GM21447 (cell line): ENCODE measurements at regions not wholly inside any gene's neighbourhood (a gene's known extent, or its start where the extent isn't known, plus 50 kb on each side); places are given as distances from the start of the nearest gene placed in this dataset.
"Not testable (repeated sequence)": the region's sequence is repeated elsewhere in the genome, so short reads cannot be mapped to it uniquely, and the experiment has no call there.

Experiments
- ATAC-seq: cut with Tn5 transposase; IDR thresholded peaks from one replicate; pipeline ENCODE4 v1.9.1; 2021; ENCODE audit not compliant: unreplicated experiment

GRCh38 chr21:6482616-6483015 lies 4038.8 kb upstream of the TPTE start:
- ATAC-seq, result not testable (repeated sequence)

- ATAC-seq, result not testable (repeated sequence)
Measured at GRCh38 chr21:6483645-6484044, 4037.7 kb upstream of the TPTE start.

- not testable (repeated sequence) for ATAC-seq
Measured at GRCh38 chr21:6486821-6487220, 4034.6 kb upstream of the TPTE start.

- not testable (repeated sequence) for ATAC-seq
Measured at GRCh38 chr21:6492691-6493090, 4028.7 kb upstream of the TPTE start.

- ATAC-seq, result not testable (repeated sequence)
Measured at GRCh38 chr21:6493957-6494356, 4027.4 kb upstream of the TPTE start.

GRCh38 chr21:6496356-6496755 lies 4025.0 kb upstream of the TPTE start:
- not testable (repeated sequence) for ATAC-seq

GRCh38 chr21:6498716-6499115 lies 4022.7 kb upstream of the TPTE start:
- ATAC-seq, result not testable (repeated sequence)

- not testable (repeated sequence) for ATAC-seq
Measured at GRCh38 chr21:6499128-6499826, 4022.1 kb upstream of the TPTE start.

GRCh38 chr21:6499866-6500265 lies 4021.5 kb upstream of the TPTE start:
- ATAC-seq, result not testable (repeated sequence)

GRCh38 chr21:6500681-6501080 lies 4020.7 kb upstream of the TPTE start:
- peak; percentile 42 for ATAC-seq

- not testable (repeated sequence) for ATAC-seq
Measured at GRCh38 chr21:6506167-6506894, 4015.1 kb upstream of the TPTE start.

GRCh38 chr21:6507632-6508031 lies 4013.8 kb upstream of the TPTE start:
- ATAC-seq, result not testable (repeated sequence)

GRCh38 chr21:6521777-6522176 lies 3999.6 kb upstream of the TPTE start:
- ATAC-seq, result not testable (repeated sequence)

- ATAC-seq, result not testable (repeated sequence)
Measured at GRCh38 chr21:6526213-6526612, 3995.2 kb upstream of the TPTE start.

GRCh38 chr21:6530655-6531054 lies 3990.7 kb upstream of the TPTE start:
- ATAC-seq, result not testable (repeated sequence)

- not testable (repeated sequence) for ATAC-seq
Measured at GRCh38 chr21:6533261-6533660, 3988.1 kb upstream of the TPTE start.

GRCh38 chr21:6538320-6538719 lies 3983.1 kb upstream of the TPTE start:
- ATAC-seq, result not testable (repeated sequence)

- ATAC-seq, result not testable (repeated sequence)
Measured at GRCh38 chr21:6539688-6540087, 3981.7 kb upstream of the TPTE start.

- not testable (repeated sequence) for ATAC-seq
Measured at GRCh38 chr21:6541036-6541435, 3980.3 kb upstream of the TPTE start.

GRCh38 chr21:6545288-6545687 lies 3976.1 kb upstream of the TPTE start:
- ATAC-seq, result not testable (repeated sequence)

GRCh38 chr21:6551045-6551444 lies 3970.3 kb upstream of the TPTE start:
- ATAC-seq, result not testable (repeated sequence)
